ENCODE measurements at regions not wholly inside any gene's neighbourhood (a gene's known extent, or its start where the extent isn't known, plus 50 kb on each side); places are given as distances from the start of the nearest gene placed in this dataset.
"Not testable (repeated sequence)": the region's sequence is repeated elsewhere in the genome, so short reads cannot be mapped to it uniquely, and the experiment has no call there.

DNA sequence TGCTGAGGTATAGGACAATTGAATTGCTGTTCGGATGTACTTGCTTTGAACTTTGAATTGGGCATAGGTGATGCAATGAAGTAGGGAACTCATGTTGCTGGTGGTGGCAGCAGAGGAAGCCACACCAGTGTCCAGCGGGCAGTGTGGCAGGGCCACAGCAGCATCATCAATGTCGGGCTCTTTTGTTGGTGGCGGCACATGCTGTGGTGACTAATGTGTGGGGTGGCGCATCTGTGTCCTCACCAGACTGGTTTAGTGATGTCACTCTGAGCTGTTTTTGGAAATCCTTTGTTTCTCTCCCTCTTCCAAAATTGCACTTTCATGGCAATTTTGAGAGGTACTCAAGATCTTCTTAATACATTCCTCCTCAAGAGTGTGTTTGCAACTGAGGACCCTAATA lies 187.6 kb downstream of the ETNK1 start:
- ATAC-seq = no peak

DNA sequence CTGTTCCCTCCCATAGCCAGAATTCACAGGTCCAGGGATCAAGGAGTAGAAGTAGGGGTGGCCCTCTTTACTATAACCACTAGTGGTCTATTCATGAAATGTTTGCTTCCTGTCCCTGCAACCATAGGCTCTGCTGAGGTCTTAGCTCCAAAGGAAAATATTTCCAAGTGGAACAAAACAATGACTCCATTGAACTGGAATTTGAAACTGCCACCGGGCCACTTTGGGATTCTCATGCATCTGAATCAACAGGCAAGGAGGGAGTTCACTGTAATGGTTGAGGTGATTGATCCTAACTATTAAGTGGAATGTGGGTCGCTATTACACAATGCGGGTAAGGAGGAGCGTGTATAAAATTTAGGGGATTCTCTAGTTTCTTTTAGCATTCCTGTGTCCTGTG lies 197.0 kb downstream of the ETNK1 start:
- no peak for ATAC-seq

DNA sequence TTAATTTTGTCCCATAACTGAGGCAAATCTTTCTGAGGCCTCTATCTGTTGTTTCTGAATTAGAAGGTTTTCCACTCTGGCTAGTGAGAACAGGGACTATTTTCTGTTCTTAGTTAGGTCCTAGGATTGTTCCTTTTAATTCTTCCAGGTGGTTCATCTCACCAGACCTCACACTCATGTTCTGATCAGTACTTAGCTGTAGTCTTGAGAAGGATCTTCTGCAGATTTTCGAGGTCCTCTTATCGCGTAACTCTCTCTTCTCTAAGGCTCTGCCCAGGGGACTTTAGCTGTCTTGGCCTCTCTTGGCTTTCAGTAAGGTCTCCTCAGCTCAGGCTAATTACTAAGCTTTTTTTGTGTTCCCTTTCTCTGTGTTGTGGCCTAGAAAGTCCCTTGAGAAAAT lies 201.1 kb downstream of the ETNK1 start:
- ATAC-seq = no peak

DNA sequence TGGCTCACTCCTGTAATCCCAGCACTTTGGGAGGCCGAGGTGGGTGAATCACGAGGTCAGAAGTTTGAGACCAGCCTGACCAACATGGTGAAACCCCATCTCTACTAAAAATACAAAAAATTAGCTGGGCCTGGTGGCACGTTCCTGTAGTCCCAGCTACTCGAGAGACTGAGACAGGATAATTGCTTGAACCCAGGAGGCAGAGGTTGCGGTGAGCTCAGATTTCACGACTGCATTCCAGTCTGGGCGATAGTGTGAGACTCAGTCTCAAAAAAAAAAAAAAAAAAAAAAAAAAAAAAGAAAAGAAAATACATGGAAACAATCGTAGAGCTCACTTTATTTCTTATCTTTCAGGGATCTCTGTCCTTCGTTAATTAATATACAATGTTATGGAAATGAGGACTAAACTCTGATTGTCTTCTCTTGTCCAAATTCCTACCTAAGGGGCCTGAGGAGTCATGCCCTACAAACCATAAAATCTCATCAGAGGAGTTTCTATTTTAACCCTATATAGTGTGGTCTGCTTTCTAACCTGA lies 201.5 kb downstream of the ETNK1 start:
- not testable (repeated sequence) for ATAC-seq

DNA sequence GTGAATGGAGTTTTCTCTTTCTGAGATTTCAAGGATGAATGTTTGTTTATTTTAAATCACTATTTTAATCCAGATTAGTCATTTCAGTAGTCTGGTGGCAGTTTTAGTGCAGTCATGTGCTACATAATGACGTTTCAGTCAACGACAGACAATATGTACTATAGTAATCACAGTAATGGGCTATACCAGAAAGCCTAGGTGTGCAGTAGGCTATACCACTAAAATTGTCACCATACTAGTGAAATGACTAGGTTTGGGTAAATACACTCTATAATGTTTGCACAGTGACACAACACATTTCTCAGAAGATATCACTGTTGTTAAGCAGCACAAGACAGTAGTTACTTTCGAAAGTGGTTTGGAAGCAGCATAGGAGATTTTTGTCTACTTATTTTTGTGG lies 203.1 kb downstream of the ETNK1 start:
- ATAC-seq = no peak

DNA sequence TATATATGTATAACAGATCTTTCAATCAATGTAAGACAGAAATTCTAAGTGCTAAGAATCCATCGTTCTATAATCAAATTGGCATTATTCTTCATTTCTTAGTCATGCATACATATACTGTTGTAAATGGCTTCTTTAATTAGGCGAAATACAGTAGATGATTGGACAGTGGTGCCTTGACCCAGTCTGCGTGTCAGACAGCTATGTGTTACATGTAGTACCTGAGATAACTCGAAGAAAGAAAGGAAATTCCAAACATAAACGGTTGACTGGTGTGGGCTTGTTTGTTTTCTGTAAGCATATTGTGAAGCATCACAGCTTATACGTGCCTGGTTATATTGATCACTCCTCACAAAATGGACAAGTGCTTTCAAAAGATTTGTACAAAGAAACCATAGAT lies 210.5 kb downstream of the ETNK1 start:
- ATAC-seq = no peak

DNA sequence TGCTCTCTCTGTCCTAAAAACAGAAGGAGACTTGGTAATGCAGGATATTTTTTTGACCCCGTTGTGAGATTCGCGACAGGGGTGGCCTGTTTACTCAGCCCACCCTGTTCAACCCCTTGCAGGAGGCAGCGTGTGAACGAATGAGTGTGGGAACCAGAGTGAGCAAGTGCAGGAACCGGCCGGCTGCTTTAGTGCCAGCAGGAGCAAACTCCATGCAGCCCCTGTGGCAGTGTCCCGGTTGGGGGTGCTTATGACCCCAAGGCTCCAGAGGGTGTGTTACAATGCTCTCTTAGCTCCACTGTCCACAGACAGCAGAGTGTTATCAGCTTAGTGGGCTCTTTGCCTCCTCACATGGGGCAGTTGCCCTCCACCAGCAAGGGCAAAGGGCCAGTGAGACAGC lies 225.2 kb downstream of the ETNK1 start:
- peak in 1 of 2 donors; percentile 17 for ATAC-seq

DNA sequence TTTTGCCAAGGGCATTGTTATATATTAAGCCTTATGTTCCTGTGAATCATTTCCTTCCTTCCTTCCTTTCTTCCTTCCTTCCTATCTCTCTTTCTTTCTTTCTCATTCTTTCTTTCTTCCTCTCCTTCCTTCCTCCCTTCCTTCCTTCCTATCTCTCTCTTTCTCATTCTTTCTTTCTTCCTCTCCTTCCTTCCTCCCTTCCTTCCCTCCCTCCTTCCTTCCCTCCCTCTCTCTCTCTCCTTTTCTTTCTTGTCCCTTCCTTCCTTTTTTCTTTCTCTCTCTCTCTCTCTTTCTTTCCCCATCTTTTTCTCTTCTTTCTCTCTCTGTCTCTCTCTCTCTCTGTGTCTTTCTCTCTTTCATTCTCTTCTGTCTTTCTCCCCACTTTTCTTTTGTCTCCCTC lies 226.6 kb downstream of the ETNK1 start:
- ATAC-seq = no peak

DNA sequence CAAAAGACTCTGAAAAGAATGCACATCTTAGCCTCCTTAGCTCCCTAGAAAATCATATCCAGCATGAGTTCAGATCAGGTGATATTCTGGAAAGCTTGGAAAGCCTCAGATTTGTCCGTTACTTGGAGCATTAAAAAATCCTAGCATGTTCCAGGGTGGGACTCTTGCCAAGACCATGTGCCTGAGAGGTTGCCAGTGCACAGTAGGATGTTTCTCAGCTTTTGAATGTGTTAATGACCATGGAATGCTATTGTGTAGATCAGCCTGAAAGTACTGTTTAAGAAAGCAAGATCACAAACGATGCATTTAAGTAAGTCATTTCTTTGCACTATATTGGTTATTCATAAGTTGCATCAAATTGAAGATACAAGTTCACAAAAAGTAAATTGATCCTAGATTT lies 230.5 kb downstream of the ETNK1 start:
- ATAC-seq = no peak

DNA sequence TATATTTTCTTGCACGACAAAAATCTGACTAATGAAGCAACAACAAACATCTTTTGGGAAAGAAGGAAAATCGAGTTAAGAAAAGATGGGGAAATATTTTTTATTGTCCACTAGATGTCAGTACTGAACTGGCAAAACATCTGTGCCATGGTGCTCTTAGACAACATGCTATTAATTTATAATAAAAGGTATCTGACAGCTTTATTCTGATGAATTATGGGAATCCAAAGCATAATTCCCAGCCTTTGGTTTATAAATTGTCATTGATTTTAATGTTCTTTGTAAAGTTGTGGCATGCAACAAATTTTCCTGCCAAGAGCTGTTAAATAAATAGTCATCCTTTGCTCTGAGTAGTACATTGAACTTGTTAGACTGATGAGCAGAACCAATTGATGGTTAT lies 231.2 kb downstream of the ETNK1 start:
- ATAC-seq = no peak

DNA sequence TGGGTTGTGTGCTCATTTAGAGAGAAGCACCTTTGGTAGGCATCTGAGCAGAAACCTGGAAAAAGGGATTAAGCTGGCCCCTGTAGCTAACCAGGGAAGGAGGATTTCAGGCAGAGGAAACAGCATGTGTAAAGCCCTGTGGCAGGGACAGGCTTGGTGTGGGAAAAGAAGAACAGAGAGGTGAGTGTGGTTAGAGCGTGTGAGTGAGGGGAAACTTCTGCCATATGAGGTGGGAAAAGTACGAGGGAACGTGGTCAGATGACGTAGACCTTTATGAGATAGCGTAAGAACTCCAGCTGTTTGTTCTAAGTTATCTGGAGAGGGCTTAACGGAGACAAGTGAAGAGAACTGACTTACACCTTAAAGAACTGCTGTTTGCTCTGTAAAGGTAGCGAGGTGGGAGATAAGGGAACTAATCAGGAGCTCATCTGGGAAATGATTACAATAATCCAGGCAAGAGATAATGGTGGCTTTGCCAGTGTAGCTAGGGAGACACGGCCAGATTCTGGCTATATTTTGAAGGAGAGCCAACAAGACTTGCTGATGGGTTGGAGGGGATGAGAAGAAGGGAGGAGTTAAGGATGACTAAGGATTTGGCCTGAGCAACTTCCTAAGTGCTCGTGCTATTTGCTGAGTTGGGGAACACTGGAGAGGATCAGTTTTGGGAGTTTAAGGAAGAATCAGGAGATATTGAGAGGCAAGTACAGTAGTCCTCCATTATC lies 234.0 kb downstream of the ETNK1 start:
- ATAC-seq = no peak

DNA sequence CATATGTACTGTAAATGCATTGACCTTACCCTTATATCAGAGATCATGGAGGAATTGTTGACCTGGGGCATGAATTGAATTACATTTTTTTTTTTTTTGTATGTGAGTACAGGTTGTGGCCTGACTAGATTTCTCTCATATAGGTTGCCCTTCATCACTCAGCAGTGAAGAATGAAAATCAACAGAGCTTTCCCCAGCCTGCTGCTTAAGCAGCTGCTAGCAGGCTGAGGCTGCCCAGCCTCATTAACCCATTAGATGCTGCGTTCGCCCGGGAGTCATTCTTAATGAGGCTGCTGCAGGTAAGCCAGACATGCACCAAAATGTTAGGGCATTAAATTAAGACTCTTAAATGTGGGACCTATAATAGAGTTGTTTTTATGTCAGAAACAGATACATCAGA lies 236.0 kb downstream of the ETNK1 start:
- no peak for ATAC-seq

DNA sequence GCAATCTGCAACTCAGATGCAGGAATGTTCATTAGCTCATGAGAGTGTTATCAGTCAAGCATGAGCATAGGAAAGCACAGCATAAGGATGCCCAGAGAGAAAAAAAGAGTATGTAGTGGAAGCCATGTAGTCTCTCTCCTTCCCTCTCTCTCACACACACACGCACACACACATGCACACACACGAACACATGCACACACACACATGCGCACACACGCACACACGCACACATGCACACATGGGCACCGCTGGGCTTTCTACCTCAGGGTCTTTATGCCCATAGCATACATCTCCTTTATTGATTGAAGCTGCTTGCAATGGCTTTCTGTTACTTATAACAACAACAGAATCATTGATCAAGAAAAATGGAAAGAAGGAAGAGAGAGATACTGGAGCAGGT lies 240.9 kb downstream of the ETNK1 start:
- ATAC-seq = no peak

DNA sequence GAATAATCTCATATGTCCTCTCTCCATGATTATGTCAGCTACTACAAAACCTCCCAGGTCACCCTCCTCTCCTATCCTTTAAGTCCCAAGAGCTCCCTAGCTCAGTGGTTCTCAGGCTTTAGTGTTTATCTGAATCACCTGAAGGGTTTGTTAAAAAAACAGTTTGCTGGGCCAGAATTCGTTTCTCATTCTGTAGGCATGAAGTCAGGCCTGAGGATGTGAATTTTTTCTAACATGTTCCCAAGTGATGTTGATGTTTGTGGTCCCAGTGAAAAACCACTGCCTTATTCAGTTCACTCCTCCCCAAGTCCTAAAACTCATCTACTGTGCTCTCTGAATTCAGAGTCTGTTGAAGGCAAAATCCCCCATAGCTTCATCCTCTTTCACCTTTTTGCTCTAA lies 241.4 kb downstream of the ETNK1 start:
- no peak for ATAC-seq

DNA sequence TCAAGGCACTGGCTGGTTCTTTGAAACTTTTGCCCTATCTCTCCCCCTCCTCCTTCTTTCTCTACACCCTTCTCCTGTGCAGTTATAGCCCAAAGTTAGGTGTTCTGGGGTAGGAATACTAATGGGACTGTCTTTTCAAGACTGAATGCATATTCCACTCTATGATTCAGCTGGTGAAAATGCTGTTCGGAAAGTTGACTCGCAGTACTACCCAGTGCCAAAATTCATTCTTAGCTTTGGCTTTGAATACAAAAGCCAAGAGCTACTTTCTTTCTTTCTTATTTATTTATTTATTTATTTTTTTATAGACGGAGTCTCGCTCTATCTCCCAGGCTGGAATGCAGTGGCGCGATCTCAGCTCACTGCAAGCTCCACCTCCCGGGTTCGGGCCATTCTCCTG lies 249.2 kb downstream of the ETNK1 start:
- no peak for ATAC-seq

DNA sequence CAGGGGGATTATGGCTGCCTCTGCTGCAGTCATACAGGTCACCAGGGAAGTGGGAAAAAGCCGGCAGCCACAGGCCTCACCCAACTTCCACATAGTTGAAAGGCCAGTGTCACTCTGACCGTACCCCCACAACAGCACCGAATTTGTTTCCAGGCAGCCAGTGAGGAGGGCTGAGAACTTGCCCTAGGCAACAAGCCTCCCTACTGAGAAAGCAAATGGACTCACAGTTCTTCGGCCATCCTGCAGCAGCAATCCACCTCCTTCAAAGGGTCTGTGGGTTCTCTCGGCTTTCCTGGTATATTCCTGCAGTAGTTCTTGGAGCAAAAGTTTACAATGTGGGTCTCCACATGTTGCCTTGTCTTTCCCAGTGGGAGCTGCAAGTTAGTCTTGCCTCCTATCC lies 251.3 kb downstream of the ETNK1 start:
- no peak for ATAC-seq

DNA sequence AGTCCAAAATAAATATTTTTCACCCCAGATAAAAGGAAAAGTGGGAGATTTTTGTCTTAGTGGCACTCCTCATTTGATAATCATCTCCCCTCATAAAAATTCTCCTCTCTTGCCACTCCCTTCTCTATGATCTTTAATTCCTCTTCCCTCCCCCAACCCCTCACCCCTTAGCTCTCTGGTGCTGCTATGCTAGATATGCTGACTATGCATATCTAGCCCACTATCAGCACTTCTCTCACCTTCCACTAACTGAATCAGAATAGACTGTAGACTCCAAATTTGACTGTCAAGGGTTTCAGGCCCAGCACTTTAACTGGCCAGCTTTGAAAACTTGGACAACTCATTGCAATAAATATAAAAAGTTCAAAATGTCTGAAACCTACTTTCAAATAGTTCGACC lies 254.2 kb downstream of the ETNK1 start:
- ATAC-seq = no peak

DNA sequence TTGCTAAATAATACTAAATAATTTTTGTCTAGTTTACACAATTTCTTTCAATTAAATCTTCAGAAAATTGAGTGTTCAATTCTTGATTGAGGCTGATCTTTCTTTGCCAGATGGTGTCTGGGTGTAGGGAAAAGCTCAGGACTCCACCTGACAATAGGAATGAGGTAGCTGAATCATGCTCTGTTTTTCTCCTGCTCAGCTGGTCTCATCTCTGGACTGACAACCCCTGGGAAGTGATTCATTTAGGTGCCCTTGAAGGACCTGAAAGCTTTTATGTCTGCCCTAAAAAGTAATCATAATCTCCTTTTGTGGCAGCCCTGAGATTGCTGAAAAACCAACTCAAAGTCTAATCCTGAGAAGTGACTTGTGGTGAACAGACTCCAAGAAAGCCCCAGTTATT lies 255.4 kb downstream of the ETNK1 start:
- ATAC-seq = no peak

DNA sequence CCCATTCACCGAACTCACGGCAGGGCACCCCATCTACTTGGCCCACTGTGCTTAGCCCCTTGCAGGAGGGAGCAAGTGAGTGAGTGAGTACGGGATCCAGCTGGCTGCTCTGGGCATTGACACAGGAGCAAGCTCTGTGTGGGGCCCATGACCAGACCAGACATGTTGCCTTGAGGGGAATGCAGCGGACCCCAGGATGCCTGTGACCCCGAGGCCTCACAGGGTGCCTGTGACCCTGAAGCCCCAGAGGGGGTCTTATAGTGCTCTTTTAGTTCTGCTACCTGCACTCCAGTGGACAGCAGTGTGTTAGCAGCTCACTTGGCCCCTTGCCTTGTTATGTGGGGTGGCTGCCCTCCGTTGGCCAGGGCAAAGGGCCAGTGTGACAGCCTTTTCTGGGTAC lies 255.8 kb downstream of the ETNK1 start:
- no peak for ATAC-seq

DNA sequence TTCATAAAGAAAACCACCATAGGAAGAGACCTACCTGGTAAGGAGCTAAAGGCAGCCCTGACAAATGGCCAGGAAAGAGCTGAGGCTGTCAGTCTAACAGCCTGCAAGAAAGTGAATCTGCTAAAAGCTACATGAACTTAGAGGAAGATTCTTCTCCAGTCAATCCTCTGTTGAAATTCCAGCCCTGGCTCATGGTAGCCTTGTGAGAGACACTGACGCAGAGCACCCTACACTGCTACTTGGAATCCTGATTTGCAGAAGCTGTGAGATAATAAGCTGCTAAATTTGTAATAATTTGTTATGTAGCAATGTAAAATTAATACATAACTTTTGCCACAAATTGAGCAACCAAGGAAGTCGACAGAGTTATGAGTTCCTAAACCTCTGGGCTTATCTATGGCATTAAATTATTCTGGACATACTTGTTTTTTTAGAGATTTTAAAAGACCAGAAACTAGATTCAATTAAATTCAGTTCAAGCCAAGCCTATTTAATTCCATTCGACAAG lies 257.0 kb downstream of the ETNK1 start:
- ATAC-seq = no peak

DNA sequence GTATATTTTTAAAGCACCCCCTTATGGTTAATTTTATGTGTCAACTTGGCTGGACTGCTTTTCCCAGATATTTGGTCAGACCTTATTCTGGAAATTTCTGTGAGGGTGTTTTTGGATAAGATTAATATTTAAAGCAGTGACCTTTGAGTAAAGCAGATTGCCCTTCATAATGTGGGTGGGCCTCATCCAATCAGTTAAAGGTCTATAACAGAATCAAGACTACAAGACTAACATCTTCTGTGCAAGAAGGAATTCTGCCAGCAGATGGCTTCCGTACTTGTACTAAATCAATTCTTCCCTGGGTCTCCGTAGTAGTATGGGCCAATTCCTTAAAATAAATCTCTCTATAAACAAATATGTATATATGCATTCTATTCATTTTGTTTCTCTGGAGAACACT lies 257.6 kb downstream of the ETNK1 start:
- no peak for ATAC-seq

DNA sequence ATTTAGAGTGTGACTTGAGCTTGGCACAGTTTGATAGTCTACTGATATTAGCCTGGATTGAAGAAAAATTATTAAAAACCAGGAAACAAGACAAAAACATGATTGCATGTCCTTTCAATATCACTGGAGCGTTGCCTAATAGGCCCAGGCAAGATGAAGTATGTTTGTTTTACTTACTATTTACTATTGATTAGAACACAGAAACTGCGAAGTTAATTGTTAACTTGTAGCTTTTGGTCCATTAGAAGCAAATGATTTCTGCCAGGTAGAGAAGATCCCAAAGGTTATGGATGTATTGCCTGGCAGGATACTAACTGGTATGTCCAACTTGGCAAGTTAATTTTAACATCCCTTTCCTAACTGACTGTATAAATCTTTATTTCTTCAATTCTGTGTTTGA lies 268.9 kb downstream of the ETNK1 start:
- ATAC-seq = no peak

DNA sequence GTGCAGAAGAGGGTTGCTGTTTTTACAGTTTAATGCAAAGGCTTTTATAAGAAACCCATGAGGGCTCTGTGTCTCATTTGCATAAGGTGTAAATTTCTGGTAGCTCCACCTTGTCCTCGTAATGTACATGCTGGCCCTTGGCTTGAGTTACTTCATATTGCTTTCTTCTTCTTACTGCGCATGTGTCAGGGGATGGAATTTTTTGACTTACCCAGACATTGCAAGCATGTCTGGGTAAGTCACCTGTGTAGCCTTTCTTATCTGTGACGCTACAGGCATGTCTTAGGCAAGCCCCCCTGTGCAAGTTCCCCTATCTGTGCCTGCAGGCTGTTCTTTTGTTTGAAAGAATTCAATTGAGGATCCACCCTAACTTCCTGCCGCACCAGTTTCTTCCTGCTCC lies 274.2 kb downstream of the ETNK1 start:
- ATAC-seq = no peak

DNA sequence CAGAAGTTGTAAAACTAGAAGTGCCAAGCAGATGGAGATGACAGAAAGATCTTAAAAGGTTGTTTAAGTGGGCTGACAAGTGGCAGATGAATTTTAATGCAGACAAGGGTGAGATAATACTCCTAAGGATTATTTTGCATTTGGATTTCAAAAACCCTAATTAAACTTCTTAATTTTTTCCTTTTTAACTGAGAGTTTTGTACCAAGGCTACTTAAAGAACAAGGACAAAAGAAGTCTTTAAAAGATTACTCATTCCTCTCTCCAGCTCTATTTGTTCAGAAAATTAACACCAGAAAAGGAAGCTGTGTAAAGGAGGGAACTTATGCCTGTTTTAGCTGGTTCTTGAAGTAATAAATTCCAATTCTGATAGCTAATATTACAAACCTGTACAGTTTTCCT lies 275.4 kb downstream of the ETNK1 start:
- ATAC-seq = no peak

DNA sequence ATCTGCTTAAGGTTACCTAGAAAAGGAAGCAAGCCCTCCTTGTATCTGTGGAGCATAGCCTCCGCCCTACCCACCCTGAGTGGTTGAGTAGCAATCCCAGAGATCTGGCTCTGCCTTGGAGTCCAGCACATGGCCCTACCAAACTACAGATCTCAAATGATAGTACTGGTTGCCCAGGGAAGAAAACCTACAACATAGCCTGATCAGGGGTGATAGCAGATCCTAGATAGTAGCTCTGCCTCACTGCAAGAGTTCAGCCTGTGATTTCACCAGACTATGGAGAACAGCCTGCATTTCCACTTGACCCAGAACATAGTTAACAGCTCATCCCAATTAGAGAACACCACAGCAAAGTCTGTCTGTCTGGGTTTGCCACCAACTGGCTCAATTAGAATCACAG lies 279.5 kb downstream of the ETNK1 start:
- no peak for ATAC-seq

All from activated CD4-positive, CD25-positive, alpha-beta regulatory T cell treated with anti-CD3 and anti-CD28 coated beads, Interleukin-2, amount 50 U/mL, for 24 hours (primary cell).